Activated naive CD8-positive, alpha-beta T cell treated with anti-CD3 and anti-CD28 coated beads, Interleukin-2, amount 50 U/mL, for 24 hours (primary cell): ENCODE measurements at regions not wholly inside any gene's neighbourhood (a gene's known extent, or its start where the extent isn't known, plus 50 kb on each side); places are given as distances from the start of the nearest gene placed in this dataset.

Experiments
- ATAC-seq: fragments of 150-1000 bp; cut with Tn5 transposase; one replicate; pipeline ENCODE4 v1.10.0; 2021
- DNase-seq: peaks from one replicate; pipeline ENCODE4 v3.0.0; 2021
- H3K27ac Mint-ChIP-seq: one replicate; pipeline ENCODE4 v1.8.0; 2021; ENCODE audit warnings: mild to moderate bottlenecking, mixed read lengths
- H3K27me3 Mint-ChIP-seq: one replicate; pipeline ENCODE4 v1.8.0; 2021; ENCODE audit warnings: mixed read lengths
- H3K36me3 Mint-ChIP-seq: one replicate; pipeline ENCODE4 v1.8.0; 2021; ENCODE audit warnings: low read depth, mixed read lengths
- H3K4me1 Mint-ChIP-seq: one replicate; pipeline ENCODE4 v1.8.0; 2021; ENCODE audit warnings: mixed read lengths
- H3K4me3 Mint-ChIP-seq: one replicate; pipeline ENCODE4 v1.8.0; 2021; ENCODE audit warnings: mild to moderate bottlenecking, moderate library complexity, mixed read lengths
- H3K9me3 Mint-ChIP-seq: one replicate; pipeline ENCODE4 v1.8.0; 2021; ENCODE audit warnings: mixed read lengths

- Mint-ChIP-seq H3K9me3 (no peaks in the 10 kb centered on the region), H3K27ac (no peak overlapping the region), H3K4me1 (no peaks in the 10 kb centered on the region), H3K36me3 (no peaks in the 10 kb centered on the region), H3K27me3 (no peaks in the 10 kb centered on the region), H3K4me3 (no peak overlapping the region)
- DNase-seq: no peak
- no peak for ATAC-seq
Measured at GRCh38 chr16:66137853-66138252, 228.6 kb upstream of the CDH5 start.

GRCh38 chr16:66136841-66137240 is 229.7 kb upstream of the CDH5 start:
- H3K27me3 Mint-ChIP-seq: peaks cover 2% of the 10 kb centered on the region

GRCh38 chr16:66135838-66136237 is 230.7 kb upstream of the CDH5 start:
- Mint-ChIP-seq H3K36me3 (no peaks in the 10 kb centered on the region), H3K27me3 (peaks cover 4% of the 10 kb centered on the region), H3K9me3 (no peaks in the 10 kb centered on the region), H3K4me3 (no peak overlapping the region), H3K27ac (no peak overlapping the region), H3K4me1 (no peaks in the 10 kb centered on the region)
- no peak for ATAC-seq
- no peak for DNase-seq

More at GRCh38 chr16:66136841-66137240, 229.7 kb upstream of the CDH5 start:
- no peak overlapping the region for H3K4me3 Mint-ChIP-seq
- ATAC-seq: no peak
- H3K27ac Mint-ChIP-seq: no peak overlapping the region
- DNase-seq: no peak
- H3K36me3 Mint-ChIP-seq: no peaks in the 10 kb centered on the region
- H3K9me3 Mint-ChIP-seq: no peaks in the 10 kb centered on the region
- H3K4me1 Mint-ChIP-seq: no peaks in the 10 kb centered on the region

- DNase-seq (no peak), ATAC-seq (no peak)
- no peaks in the 10 kb centered on the region for H3K4me1 Mint-ChIP-seq
- H3K9me3 Mint-ChIP-seq: no peaks in the 10 kb centered on the region
- H3K27me3 Mint-ChIP-seq: peaks cover 4% of the 10 kb centered on the region
- no peak overlapping the region for H3K27ac Mint-ChIP-seq
- H3K4me3 Mint-ChIP-seq: no peak overlapping the region
- H3K36me3 Mint-ChIP-seq: no peaks in the 10 kb centered on the region
Measured at GRCh38 chr16:66135421-66135831, 231.1 kb upstream of the CDH5 start.

GRCh38 chr16:66134875-66135274 is 231.6 kb upstream of the CDH5 start:
- DNase-seq: no peak
- Mint-ChIP-seq H3K27me3 (peaks cover 4% of the 10 kb centered on the region), H3K9me3 (no peaks in the 10 kb centered on the region), H3K4me3 (no peak overlapping the region), H3K27ac (no peak overlapping the region), H3K4me1 (no peaks in the 10 kb centered on the region), H3K36me3 (no peaks in the 10 kb centered on the region)
- ATAC-seq: no peak

- no peak overlapping the region for H3K27ac Mint-ChIP-seq
Measured at GRCh38 chr16:66133643-66134338, 232.7 kb upstream of the CDH5 start.

GRCh38 chr16:66131895-66132294 is 234.6 kb upstream of the CDH5 start:
- H3K9me3 Mint-ChIP-seq: no peaks in the 10 kb centered on the region
- H3K27ac Mint-ChIP-seq: no peak overlapping the region
- no peaks in the 10 kb centered on the region for H3K4me1 Mint-ChIP-seq
- DNase-seq (no peak), ATAC-seq (no peak)
- no peak overlapping the region for H3K4me3 Mint-ChIP-seq
- H3K27me3 Mint-ChIP-seq: peaks cover 26% of the 10 kb centered on the region
- no peaks in the 10 kb centered on the region for H3K36me3 Mint-ChIP-seq

More at GRCh38 chr16:66133643-66134338, 232.7 kb upstream of the CDH5 start:
- no peak for DNase-seq
- ATAC-seq: no peak
- no peaks in the 10 kb centered on the region for H3K9me3 Mint-ChIP-seq
- peaks cover 9% of the 10 kb centered on the region for H3K27me3 Mint-ChIP-seq
- H3K4me1 Mint-ChIP-seq: no peaks in the 10 kb centered on the region
- H3K4me3 Mint-ChIP-seq: no peak overlapping the region
- H3K36me3 Mint-ChIP-seq: no peaks in the 10 kb centered on the region

- ATAC-seq: no peak
- Mint-ChIP-seq H3K36me3 (no peaks in the 10 kb centered on the region), H3K4me1 (no peaks in the 10 kb centered on the region), H3K9me3 (no peaks in the 10 kb centered on the region), H3K27me3 (peaks cover 27% of the 10 kb centered on the region), H3K4me3 (no peak overlapping the region), H3K27ac (no peak overlapping the region)
- DNase-seq: no peak
Measured at GRCh38 chr16:66131156-66131807, 235.2 kb upstream of the CDH5 start.

GRCh38 chr16:66130296-66130905 is 236.1 kb upstream of the CDH5 start:
- no peaks in the 10 kb centered on the region for H3K9me3 Mint-ChIP-seq
- H3K27ac Mint-ChIP-seq: no peak overlapping the region
- no peaks in the 10 kb centered on the region for H3K36me3 Mint-ChIP-seq
- H3K4me1 Mint-ChIP-seq: no peaks in the 10 kb centered on the region
- no peak for ATAC-seq
- peaks cover 30% of the 10 kb centered on the region for H3K27me3 Mint-ChIP-seq
- no peak for DNase-seq
- H3K4me3 Mint-ChIP-seq: no peak overlapping the region

GRCh38 chr16:66129196-66129595 is 237.3 kb upstream of the CDH5 start:
- Mint-ChIP-seq H3K9me3 (no peaks in the 10 kb centered on the region), H3K27me3 (peaks cover 32% of the 10 kb centered on the region), H3K36me3 (no peaks in the 10 kb centered on the region), H3K4me1 (no peaks in the 10 kb centered on the region), H3K4me3 (no peak overlapping the region), H3K27ac (no peak overlapping the region)
- ATAC-seq (no peak), DNase-seq (no peak)

- Mint-ChIP-seq H3K4me1 (no peaks in the 10 kb centered on the region), H3K9me3 (no peaks in the 10 kb centered on the region), H3K27ac (no peak overlapping the region), H3K36me3 (no peaks in the 10 kb centered on the region), H3K4me3 (no peak overlapping the region), H3K27me3 (peaks cover 32% of the 10 kb centered on the region)
- ATAC-seq: no peak
- no peak for DNase-seq
Measured at GRCh38 chr16:66128371-66128770, 238.1 kb upstream of the CDH5 start.

GRCh38 chr16:66127459-66128370 is 238.8 kb upstream of the CDH5 start:
- H3K4me1 Mint-ChIP-seq: no peaks in the 10 kb centered on the region
- H3K27ac Mint-ChIP-seq: no peak overlapping the region
- H3K36me3 Mint-ChIP-seq: no peaks in the 10 kb centered on the region
- peaks cover 32% of the 10 kb centered on the region for H3K27me3 Mint-ChIP-seq
- no peak overlapping the region for H3K4me3 Mint-ChIP-seq
- ATAC-seq: no peak
- no peaks in the 10 kb centered on the region for H3K9me3 Mint-ChIP-seq
- no peak for DNase-seq

- Mint-ChIP-seq H3K27ac (no peak overlapping the region), H3K9me3 (no peaks in the 10 kb centered on the region), H3K36me3 (no peaks in the 10 kb centered on the region), H3K27me3 (peaks cover 7% of the 10 kb centered on the region), H3K4me1 (no peaks in the 10 kb centered on the region), H3K4me3 (no peak overlapping the region)
- DNase-seq (no peak), ATAC-seq (no peak)
Measured at GRCh38 chr16:66121466-66121865, 245.0 kb upstream of the CDH5 start.

- Mint-ChIP-seq H3K27me3 (peaks cover 4% of the 10 kb centered on the region), H3K4me3 (no peak overlapping the region), H3K27ac (no peak overlapping the region), H3K36me3 (no peaks in the 10 kb centered on the region), H3K9me3 (no peaks in the 10 kb centered on the region), H3K4me1 (no peaks in the 10 kb centered on the region)
- DNase-seq (no peak), ATAC-seq (no peak)
Measured at GRCh38 chr16:66120656-66121055, 245.8 kb upstream of the CDH5 start.
